Gastroesophageal sphincter (tissue), 4 donors: ENCODE measurements at regions not wholly inside any gene's neighbourhood (a gene's known extent, or its start where the extent isn't known, plus 50 kb on each side); places are given as distances from the start of the nearest gene placed in this dataset.

Experiments
- ATAC-seq: fragments of 150-250 bp; one replicate; pipeline ENCODE4 v1.9.1; 2016; ENCODE audit warnings: mild to moderate bottlenecking, moderate library complexity
- H3K27ac ChIP-seq, 4 donors: fragments of 200-600 bp; sonication (generic) in 3 of 4; 1 replicate in 3 of 4; 2 replicates in 1 of 4; pipeline ENCODE4 v1.5.1; 2016 to 2019
- H3K27me3 ChIP-seq: fragments of 200-600 bp; sonication (generic); one replicate; pipeline ENCODE4 v1.5.1; 2019
- H3K36me3 ChIP-seq, 2 donors: fragments of 200-600 bp; sonication (generic); one replicate each; pipeline ENCODE4 v1.5.1; 2019; ENCODE audit warnings: control low read depth in 1 of 2
- H3K4me1 ChIP-seq, 3 donors: fragments of 200-600 bp; sonication (generic); 1 replicate in 2 of 3; 2 replicates in 1 of 3; pipeline ENCODE4 v1.5.1; 2016 to 2019; ENCODE audit warnings: control low read depth in 2 of 3
- H3K4me3 ChIP-seq, 2 donors: fragments of 200-600 bp; sonication (generic); one replicate each; pipeline ENCODE4 v1.5.1; 2019; ENCODE audit warnings: mild to moderate bottlenecking in 1 of 2, moderate library complexity in 1 of 2
- H3K9me3 ChIP-seq, 3 donors: fragments of 200-600 bp; sonication (generic); one replicate each; pipeline ENCODE4 v1.5.1; 2017 to 2019; ENCODE audit warnings: control low read depth in 2 of 3
- EP300 ChIP-seq: sonication (generic); formaldehyde crosslinking; IDR thresholded peaks from one replicate; pipeline ENCODE4 v1.6.1; 2017; ENCODE audit warnings: antibody characterized with exemption, mild to moderate bottlenecking
- POLR2A ChIP-seq, 2 donors: fragments of 450-650 bp; IDR thresholded peaks; one replicate each; pipeline ENCODE4 v1.6.1; 2017; ENCODE audit warnings: antibody characterized with exemption in 2 of 2, mild to moderate bottlenecking in 2 of 2, moderate library complexity in 1 of 2
- POLR2AphosphoS5 ChIP-seq: sonication (generic); formaldehyde crosslinking; IDR thresholded peaks from one replicate; pipeline ENCODE4 v1.6.1; 2017; ENCODE audit warnings: antibody characterized with exemption
- WGBS, 2 donors: methylation state at CpG; one replicate each; pipeline ENCODE4 v1.1.5; 2018; ENCODE audit warnings: low coverage in 1 of 2; 5-methylcytosine and 5-hydroxymethylcytosine counted together
- TF ChIP-seq, protein P1 (sequence below), 4 experiments: fragments of 200-600 bp in 2 of 4; fragments of 450-650 bp in 2 of 4; sonication (generic) in 1 of 4; IDR thresholded peaks; one replicate each; pipeline ENCODE4 v1.5.1; 2017 to 2019; ENCODE audit warnings: antibody characterized with exemption in 4 of 4, mild to moderate bottlenecking in 2 of 4, moderate library complexity in 2 of 4

DNA sequence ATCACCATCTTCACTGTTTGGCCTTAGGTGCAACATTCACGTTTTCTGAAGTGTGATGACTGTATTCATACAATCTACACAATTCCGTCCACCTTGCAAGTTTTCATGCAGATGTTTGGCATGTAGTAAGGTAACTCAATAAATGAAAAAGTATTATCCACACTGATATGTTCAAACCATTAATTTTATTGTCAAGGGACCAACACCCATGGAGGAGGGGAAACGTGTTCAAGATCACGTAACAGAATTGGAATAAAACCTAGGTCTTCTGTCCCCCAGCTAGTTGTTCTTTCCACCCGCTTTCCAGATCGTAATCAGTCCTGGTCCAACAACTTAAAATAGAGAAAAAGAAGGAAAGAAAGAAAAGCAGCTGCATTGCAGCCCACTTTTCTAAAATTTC, 560.4 kb upstream of the MCTP2 start:
- H3K9me3 ChIP-seq = no peaks in the 10 kb centered on the region
- H3K27me3 ChIP-seq = no peaks in the 10 kb centered on the region
- no peaks in the 10 kb centered on the region for H3K4me1 ChIP-seq
- ATAC-seq = no peak
- no peak overlapping the region for H3K4me3 ChIP-seq
- 90 to 91% methylated on average over 5 to 6 of the region's 6 CpGs for WGBS, 2 donors
- TF ChIP-seq, protein P1, sequence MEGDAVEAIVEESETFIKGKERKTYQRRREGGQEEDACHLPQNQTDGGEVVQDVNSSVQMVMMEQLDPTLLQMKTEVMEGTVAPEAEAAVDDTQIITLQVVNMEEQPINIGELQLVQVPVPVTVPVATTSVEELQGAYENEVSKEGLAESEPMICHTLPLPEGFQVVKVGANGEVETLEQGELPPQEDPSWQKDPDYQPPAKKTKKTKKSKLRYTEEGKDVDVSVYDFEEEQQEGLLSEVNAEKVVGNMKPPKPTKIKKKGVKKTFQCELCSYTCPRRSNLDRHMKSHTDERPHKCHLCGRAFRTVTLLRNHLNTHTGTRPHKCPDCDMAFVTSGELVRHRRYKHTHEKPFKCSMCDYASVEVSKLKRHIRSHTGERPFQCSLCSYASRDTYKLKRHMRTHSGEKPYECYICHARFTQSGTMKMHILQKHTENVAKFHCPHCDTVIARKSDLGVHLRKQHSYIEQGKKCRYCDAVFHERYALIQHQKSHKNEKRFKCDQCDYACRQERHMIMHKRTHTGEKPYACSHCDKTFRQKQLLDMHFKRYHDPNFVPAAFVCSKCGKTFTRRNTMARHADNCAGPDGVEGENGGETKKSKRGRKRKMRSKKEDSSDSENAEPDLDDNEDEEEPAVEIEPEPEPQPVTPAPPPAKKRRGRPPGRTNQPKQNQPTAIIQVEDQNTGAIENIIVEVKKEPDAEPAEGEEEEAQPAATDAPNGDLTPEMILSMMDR (IDR thresholded peaks at IDR 0.05) = no peak
- TF ChIP-seq POLR2AphosphoS5 (no peak), EP300 (no peak), POLR2A (IDR thresholded peaks at IDR 0.05) (no peak)
- no peak overlapping the region for H3K27ac ChIP-seq
- H3K36me3 ChIP-seq = no peaks in the 10 kb centered on the region

DNA sequence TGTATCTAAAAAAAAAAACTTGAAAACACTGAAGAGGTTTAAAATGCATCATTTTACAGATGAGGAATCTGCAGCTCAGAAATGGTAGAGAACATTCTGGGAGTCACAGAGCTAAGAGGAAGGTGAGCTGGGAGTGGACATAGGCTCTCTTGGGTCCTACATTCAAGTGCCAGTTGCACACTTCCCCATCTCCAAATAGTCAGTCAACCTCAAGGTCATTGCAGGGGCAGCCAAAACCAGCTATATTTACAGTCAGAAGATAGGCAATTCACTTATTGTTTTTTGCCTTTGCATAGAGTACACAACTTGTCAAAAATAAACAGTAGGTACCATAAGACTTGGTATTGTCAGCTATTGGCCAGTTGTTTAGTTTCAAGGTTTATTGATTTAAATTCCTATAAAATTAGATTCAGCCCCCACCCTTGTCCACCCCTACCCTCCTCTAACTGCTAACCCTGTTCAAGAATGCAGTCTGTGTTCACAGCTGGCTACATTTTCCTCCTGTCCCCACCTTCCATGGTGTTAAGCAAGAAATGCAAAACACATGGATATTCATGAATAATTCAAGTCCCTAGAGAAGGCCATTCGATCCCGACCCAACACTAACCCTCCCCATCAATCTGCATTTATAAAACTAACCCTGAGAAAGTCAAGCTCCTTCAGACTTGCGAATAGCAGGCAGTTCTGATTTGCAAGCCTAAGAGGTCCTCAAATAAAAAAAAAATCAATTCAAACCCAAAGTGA, 567.0 kb upstream of the MCTP2 start:
- whole genome bisulfite sequencing, 2 donors = 54% methylated on average over 3 of the region's 3 CpGs
- Histone ChIP-seq H3K27ac (no peak overlapping the region), H3K9me3 (no peaks in the 10 kb centered on the region), H3K36me3 (no peaks in the 10 kb centered on the region), H3K27me3 (no peaks in the 10 kb centered on the region), H3K4me1 (no peaks in the 10 kb centered on the region), H3K4me3 (no peak overlapping the region)
- TF ChIP-seq POLR2AphosphoS5 = no peak
- TF ChIP-seq POLR2A (IDR thresholded peaks at IDR 0.05) = no peak
- TF ChIP-seq, protein P1 (IDR thresholded peaks at IDR 0.05) = no peak
- TF ChIP-seq EP300 = no peak
- no peak for ATAC-seq

GRCh38 chr15:93662162-93662885, 569.0 kb upstream of the MCTP2 start:
- ATAC-seq = no peak
- WGBS, 2 donors = 67 to 94% methylated on average over 1 of the region's 1 CpG
- no peaks in the 10 kb centered on the region for H3K36me3 ChIP-seq
- H3K27ac ChIP-seq = no peak overlapping the region
- H3K4me3 ChIP-seq = no peak overlapping the region
- H3K4me1 ChIP-seq = no peaks in the 10 kb centered on the region
- no peaks in the 10 kb centered on the region for H3K27me3 ChIP-seq
- TF ChIP-seq POLR2AphosphoS5 (no peak), POLR2A (IDR thresholded peaks at IDR 0.05) (no peak), EP300 (no peak)
- TF ChIP-seq, protein P1 (IDR thresholded peaks at IDR 0.05) = no peak
- no peaks in the 10 kb centered on the region for H3K9me3 ChIP-seq

- Histone ChIP-seq H3K4me1 (no peaks in the 10 kb centered on the region), H3K4me3 (no peak overlapping the region), H3K9me3 (no peaks in the 10 kb centered on the region), H3K36me3 (no peaks in the 10 kb centered on the region), H3K27ac (no peak overlapping the region), H3K27me3 (no peaks in the 10 kb centered on the region)
- WGBS, 2 donors = 76 to 87% methylated on average over 6 to 8 of the region's 8 CpGs
- no peak for ATAC-seq
- TF ChIP-seq POLR2A (IDR thresholded peaks at IDR 0.05) (no peak), POLR2AphosphoS5 (no peak)
- TF ChIP-seq, protein P1 (IDR thresholded peaks at IDR 0.05) = no peak
These were observed 569.2 kb upstream of the RGMA start for GRCh38 chr15:93658026-93658816.
